D721Med (cell line): ENCODE measurements at regions not wholly inside any gene's neighbourhood (a gene's known extent, or its start where the extent isn't known, plus 50 kb on each side); places are given as distances from the start of the nearest gene placed in this dataset.

Source experiments
- DNase-seq: peaks from one replicate; pipeline ENCODE4 v3.0.0; 2011; ENCODE audit warnings: low spot score; ENCODE audit not compliant: insufficient read length
- FAIRE-seq: peaks from 2 replicates; lab custom pipeline; 2011; peaks lifted over from hg19 to GRCh38; lab: Jason Lieb, UNC
- TF ChIP-seq, protein P1 (sequence below): IDR thresholded peaks from 2 replicates; pipeline ENCODE4 v1.5.1; 2012; ENCODE audit warnings: mild to moderate bottlenecking, control low read depth; ENCODE audit not compliant: insufficient read depth; ENCODE audit errors: missing control alignments

DNA sequence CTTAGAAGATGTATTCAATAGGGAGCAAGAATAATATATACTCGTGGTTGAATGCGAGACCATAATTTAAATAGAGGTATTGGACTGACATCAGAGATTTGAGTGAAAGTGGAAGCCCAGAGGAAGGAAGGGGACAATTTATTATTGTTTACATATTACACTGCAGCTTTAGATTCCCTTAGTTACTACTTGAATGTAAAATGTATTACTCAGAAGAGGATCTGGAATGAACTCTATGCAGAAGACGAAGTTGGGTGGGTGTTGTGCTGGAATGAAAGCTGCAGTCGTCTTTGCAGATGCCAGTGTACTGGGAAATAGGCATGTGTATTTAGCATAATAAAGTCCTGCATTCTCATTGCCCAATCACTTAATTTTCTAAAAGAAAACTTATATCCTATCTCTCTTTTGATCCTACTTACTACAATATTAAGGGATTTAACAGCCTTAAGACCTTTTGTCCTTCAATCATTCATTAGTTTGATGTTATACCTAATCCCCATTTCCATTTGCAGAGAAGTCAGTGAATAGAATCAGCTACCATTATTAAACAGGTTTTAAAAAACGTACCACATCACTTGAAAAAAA is 570.7 kb upstream of the WWC1 start:
- FAIRE-seq (peak; percentile 70), DNase-seq (no peak)
- TF ChIP-seq, protein P1, sequence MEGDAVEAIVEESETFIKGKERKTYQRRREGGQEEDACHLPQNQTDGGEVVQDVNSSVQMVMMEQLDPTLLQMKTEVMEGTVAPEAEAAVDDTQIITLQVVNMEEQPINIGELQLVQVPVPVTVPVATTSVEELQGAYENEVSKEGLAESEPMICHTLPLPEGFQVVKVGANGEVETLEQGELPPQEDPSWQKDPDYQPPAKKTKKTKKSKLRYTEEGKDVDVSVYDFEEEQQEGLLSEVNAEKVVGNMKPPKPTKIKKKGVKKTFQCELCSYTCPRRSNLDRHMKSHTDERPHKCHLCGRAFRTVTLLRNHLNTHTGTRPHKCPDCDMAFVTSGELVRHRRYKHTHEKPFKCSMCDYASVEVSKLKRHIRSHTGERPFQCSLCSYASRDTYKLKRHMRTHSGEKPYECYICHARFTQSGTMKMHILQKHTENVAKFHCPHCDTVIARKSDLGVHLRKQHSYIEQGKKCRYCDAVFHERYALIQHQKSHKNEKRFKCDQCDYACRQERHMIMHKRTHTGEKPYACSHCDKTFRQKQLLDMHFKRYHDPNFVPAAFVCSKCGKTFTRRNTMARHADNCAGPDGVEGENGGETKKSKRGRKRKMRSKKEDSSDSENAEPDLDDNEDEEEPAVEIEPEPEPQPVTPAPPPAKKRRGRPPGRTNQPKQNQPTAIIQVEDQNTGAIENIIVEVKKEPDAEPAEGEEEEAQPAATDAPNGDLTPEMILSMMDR = no peak

DNA sequence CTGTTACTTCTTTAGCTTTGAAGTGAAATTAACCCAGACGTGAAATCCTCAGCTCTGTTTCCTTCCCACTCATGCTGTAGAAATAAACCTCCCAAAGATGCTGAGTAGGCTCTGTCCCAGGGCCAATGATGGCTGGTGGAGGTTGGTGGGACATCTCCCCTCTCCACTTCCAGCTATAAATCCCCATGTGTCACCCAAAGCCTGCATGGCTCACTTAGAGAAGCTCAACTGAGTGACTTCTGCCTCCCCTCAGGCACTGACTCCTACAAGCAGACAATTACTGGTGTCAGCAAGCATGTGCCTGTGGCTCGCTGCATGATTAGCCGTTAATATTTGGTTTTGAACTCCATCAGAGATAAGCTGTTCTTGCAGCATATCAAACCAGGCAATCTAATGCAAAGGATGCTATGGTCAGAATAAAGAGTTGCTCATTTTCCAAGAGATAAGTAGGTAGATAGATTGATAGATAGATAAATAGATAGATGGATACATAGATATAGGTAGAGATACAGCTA is 569.5 kb upstream of the WWC1 start:
- DNase-seq (no peak), FAIRE-seq (no peak)
- TF ChIP-seq, protein P1 = no peak

DNA sequence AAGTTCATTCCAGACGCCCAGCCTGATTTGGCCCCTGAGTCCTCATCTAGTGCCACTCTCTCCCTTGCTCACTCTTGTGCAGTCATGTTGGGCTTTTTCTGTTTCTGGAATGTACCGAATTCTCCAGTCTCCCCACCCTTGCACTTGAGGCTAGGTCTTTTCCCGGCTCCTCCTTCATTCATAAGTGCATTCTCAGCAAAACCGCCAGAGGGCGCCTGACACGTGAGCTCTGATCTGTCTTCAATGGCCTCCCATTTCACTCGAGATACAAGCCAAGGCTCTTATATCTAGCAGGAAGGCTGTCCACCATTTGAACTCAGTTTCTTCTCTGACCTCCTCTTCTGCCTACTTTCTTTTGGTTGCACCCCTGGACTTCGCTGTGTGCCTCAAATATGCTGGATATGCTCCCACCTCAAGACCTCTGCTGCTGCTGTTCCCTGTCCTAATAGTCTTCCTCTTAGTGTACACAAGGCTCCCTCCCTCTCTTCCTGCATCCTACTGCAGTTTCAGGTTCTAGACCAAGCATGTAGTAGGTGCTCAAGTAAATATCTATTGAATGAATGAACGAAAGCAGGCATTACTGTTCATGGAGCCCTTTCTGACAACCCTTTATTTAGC is 568.1 kb upstream of the WWC1 start:
- FAIRE-seq (peak; percentile 61), DNase-seq (peak; percentile 42)
- TF ChIP-seq, protein P1 = peak; percentile 87

GRCh38 chr5:167725264-167725663 is 566.2 kb upstream of the WWC1 start:
- DNase-seq (no peak), FAIRE-seq (no peak)
- TF ChIP-seq, protein P1 = no peak

DNA sequence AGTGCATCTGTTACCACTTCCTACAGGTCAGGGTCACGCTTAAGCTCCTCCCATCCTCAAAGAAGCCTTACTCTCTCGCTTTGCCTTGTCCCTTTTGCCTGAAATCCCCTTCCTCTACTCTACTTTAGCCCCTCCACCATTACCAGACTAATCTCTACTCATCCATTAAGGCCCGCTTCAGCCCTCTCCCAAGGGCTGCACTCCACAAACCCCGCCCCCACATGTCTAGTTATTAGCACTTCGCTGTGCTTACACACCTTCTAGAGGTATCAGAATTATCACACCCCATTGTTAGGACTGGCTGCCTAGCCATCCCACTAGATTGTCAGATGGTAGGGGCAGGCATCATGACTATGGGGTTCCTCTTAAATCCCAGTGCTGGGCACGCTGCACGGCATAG is 565.7 kb upstream of the WWC1 start:
- FAIRE-seq (no peak), DNase-seq (no peak)
- TF ChIP-seq, protein P1 = no peak

DNA sequence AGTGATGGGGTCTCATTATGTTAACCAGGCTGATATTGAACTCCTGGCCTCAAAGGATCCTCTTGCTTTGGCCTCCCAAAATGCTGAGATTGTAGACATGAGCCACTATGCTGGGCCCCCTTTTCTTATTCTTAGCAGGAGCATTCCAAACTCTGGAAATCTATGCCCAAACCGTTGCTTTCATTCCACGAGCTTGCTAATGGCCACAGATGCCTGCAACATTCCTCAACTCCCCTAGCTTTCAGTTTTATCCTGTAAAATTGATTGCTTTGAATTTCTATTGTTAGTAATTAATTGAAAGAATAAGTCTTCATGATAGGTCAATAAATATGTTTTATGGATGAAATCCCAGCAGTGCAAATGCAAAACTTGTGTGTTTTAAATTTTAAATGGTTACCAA is 564.8 kb upstream of the WWC1 start:
- TF ChIP-seq, protein P1 = no peak
- FAIRE-seq = no peak
- DNase-seq = no peak

- no peak for DNase-seq
- no peak for FAIRE-seq
- TF ChIP-seq, protein P1 = no peak
Observed at GRCh38 chr5:167730121-167730520, 561.3 kb upstream of the WWC1 start.
